ENCODE measurements at regions not wholly inside any gene's neighbourhood (a gene's known extent, or its start where the extent isn't known, plus 50 kb on each side); places are given as distances from the start of the nearest gene placed in this dataset.

- H3K27me3 ChIP-seq (replicated peaks; ENCODE audit: insufficient read depth) = no peaks in the 10 kb centered on the region
- no peaks in the 10 kb centered on the region for H3K36me3 ChIP-seq
- intact Hi-C loops (cut with DNase I) = no loop called here
- H3K4me1 ChIP-seq (replicated peaks) = no peaks in the 10 kb centered on the region
- WGBS = 83% methylated on average over 2 of the region's 2 CpGs
- DNase-seq (ENCODE audit: low spot score) = no peak
- no peak overlapping the region for H3K27ac ChIP-seq
- no peaks in the 10 kb centered on the region for H3K9me3 ChIP-seq
- no peak overlapping the region for H3K4me3 ChIP-seq
- TF ChIP-seq POLR2A (IDR thresholded peaks at IDR 0.05) (no peak), CTCF (IDR thresholded peaks at IDR 0.05) (no peak)
Observed at GRCh38 chr5:30626557-30626956, 566.9 kb upstream of the CDH6 start.

GRCh38 chr5:30620481-30621085, 572.9 kb upstream of the CDH6 start:
- no peak for TF ChIP-seq CTCF (IDR thresholded peaks at IDR 0.05)
- no peak for TF ChIP-seq POLR2A (IDR thresholded peaks at IDR 0.05)
- TF ChIP-seq POLR2AphosphoS5 (IDR thresholded peaks at IDR 0.05) = no peak
- Histone ChIP-seq H3K27me3 (replicated peaks; ENCODE audit: insufficient read depth) (no peaks in the 10 kb centered on the region), H3K36me3 (no peaks in the 10 kb centered on the region), H3K27ac (no peak overlapping the region), H3K4me1 (replicated peaks) (no peaks in the 10 kb centered on the region), H3K9me3 (no peaks in the 10 kb centered on the region), H3K4me3 (no peak overlapping the region)
- 80% methylated on average over 2 of the region's 2 CpGs for WGBS
- intact Hi-C loops (cut with DNase I) = no loop called here
- no peak for DNase-seq (ENCODE audit: low spot score)

GRCh38 chr5:30608501-30608900, 585.0 kb upstream of the CDH6 start:
- H3K27me3 ChIP-seq (replicated peaks; ENCODE audit: insufficient read depth) = no peaks in the 10 kb centered on the region
- no peak overlapping the region for H3K27ac ChIP-seq
- no peaks in the 10 kb centered on the region for H3K36me3 ChIP-seq
- WGBS = 81% methylated on average over 3 of the region's 3 CpGs
- H3K9me3 ChIP-seq = no peaks in the 10 kb centered on the region
- H3K4me3 ChIP-seq = no peak overlapping the region
- intact Hi-C loops (cut with DNase I) = no loop called here
- H3K4me1 ChIP-seq (replicated peaks) = no peaks in the 10 kb centered on the region
- TF ChIP-seq POLR2A (IDR thresholded peaks at IDR 0.05) (no peak), POLR2AphosphoS5 (IDR thresholded peaks at IDR 0.05) (no peak), CTCF (IDR thresholded peaks at IDR 0.05) (no peak)
- DNase-seq (ENCODE audit: low spot score) = no peak

GRCh38 chr5:30607301-30607894, 586.1 kb upstream of the CDH6 start:
- intact Hi-C loops (cut with DNase I) = no loop called here
- TF ChIP-seq POLR2AphosphoS5 (IDR thresholded peaks at IDR 0.05) (no peak), CTCF (IDR thresholded peaks at IDR 0.05) (no peak), POLR2A (IDR thresholded peaks at IDR 0.05) (no peak)

GRCh38 chr5:30605693-30606268, 587.7 kb upstream of the CDH6 start:
- WGBS = 59% methylated on average over 2 of the region's 2 CpGs
- H3K36me3 ChIP-seq = no peaks in the 10 kb centered on the region
- H3K4me3 ChIP-seq = no peak overlapping the region
- H3K27ac ChIP-seq = peak overlapping the region; percentile 1 to 53
- peak; percentile 83 for TF ChIP-seq POLR2AphosphoS5 (IDR thresholded peaks at IDR 0.05)
- TF ChIP-seq POLR2A (IDR thresholded peaks at IDR 0.05) = no peak
- TF ChIP-seq CTCF (IDR thresholded peaks at IDR 0.05) = no peak
- H3K4me1 ChIP-seq (replicated peaks) = no peaks in the 10 kb centered on the region
- H3K27me3 ChIP-seq (replicated peaks; ENCODE audit: insufficient read depth) = no peaks in the 10 kb centered on the region
- peak; percentile 14 for DNase-seq (ENCODE audit: low spot score)
- no peaks in the 10 kb centered on the region for H3K9me3 ChIP-seq
- intact Hi-C loops (cut with DNase I) = no loop called here

More at GRCh38 chr5:30607301-30607894, 586.1 kb upstream of the CDH6 start:
- WGBS = 53% methylated on average over 3 of the region's 3 CpGs
- Histone ChIP-seq H3K4me3 (no peak overlapping the region), H3K4me1 (replicated peaks) (no peaks in the 10 kb centered on the region), H3K27ac (no peak overlapping the region), H3K36me3 (no peaks in the 10 kb centered on the region), H3K9me3 (no peaks in the 10 kb centered on the region), H3K27me3 (replicated peaks; ENCODE audit: insufficient read depth) (no peaks in the 10 kb centered on the region)
- DNase-seq (ENCODE audit: low spot score) = no peak

Measured in prostate gland (tissue), 2 donors.